HCT116 (cell line): ENCODE measurements at regions not wholly inside any gene's neighbourhood (a gene's known extent, or its start where the extent isn't known, plus 50 kb on each side); places are given as distances from the start of the nearest gene placed in this dataset.

ENCODE experiments used
- ATAC-seq: fragments of 200-7000 bp; cut with Tn5 transposase; 2 replicates; pipeline ENCODE4 v1.9.1; 2020; ENCODE audit warnings: mild to moderate bottlenecking, moderate library complexity
- BruUV-seq: library from RNA; stranded (reverse); fragments of 400-500 nt; replicated peaks from 2 replicates; lab custom pipeline; 2021; lab: Mats Ljungman, UMichigan
- CTCF ChIA-PET: fragments of 300-600 bp; sonication (Branson Sonifier 250); formaldehyde crosslinking; loops from one replicate; lab custom pipeline; 2021; ENCODE audit warnings: antibody characterized with exemption; lab: Charles Lee
- POLR2A ChIA-PET: fragments of 300-600, 350-600 bp; sonication (Branson Sonifier 250); formaldehyde crosslinking; loops from one replicate; lab custom pipeline; 2021; ENCODE audit warnings: antibody characterized with exemption; lab: Charles Lee
- RAD21 ChIA-PET, 2 experiments: fragments of 300-600 bp; sonication (Branson Sonifier 250); formaldehyde crosslinking; loops; one replicate each; lab custom pipeline; 2023; ENCODE audit warnings: low total read pairs in 2 of 2; ENCODE audit not compliant: uncharacterized antibody in 2 of 2, unreplicated experiment in 2 of 2, low non-redundant PET in 1 of 2; lab: Charles Lee
- DNase-seq: peaks from one replicate; pipeline ENCODE4 v3.0.0-alpha.2; 2010; ENCODE audit warnings: low read depth, low spot score
- H2AFZ ChIP-seq: fragments of 200-600 bp; shearing (Covaris generic), sonication (generic); 2 replicates; pipeline ENCODE4 v1.6.1; 2017; ENCODE audit warnings: low read depth, mixed run types, mixed read lengths, antibody characterized with exemption, low read length; ENCODE audit not compliant: poor library complexity, severe bottlenecking
- H3K27ac ChIP-seq: 2 replicates; pipeline ENCODE4 v1.5.1; 2012; ENCODE audit warnings: low read depth, low read length
- H3K27me3 ChIP-seq: fragments of 200-600 bp; sonication (generic); 2 replicates; pipeline ENCODE4 v1.6.1; 2016; ENCODE audit warnings: mixed run types, low read length, mixed read lengths; ENCODE audit not compliant: insufficient read depth
- H3K36me3 ChIP-seq, 2 experiments: fragments of 200-500 bp in 1 of 2; fragments of 200-600 bp in 1 of 2; sonication (Bioruptor generic) in 1 of 2; sonication (generic) in 1 of 2; 2 replicates each; pipeline versions ENCODE4 v1.5.1 to v1.6.1; 2014 to 2016; ENCODE audit warnings: low read length in 2 of 2, inconsistent platforms in 1 of 2, mixed read lengths in 1 of 2, mixed run types in 1 of 2; ENCODE audit not compliant: insufficient read depth in 2 of 2, control insufficient read depth in 1 of 2
- H3K4me1 ChIP-seq, 2 experiments: fragments of 200-600 bp in 1 of 2; sonication (generic) in 1 of 2; 2 replicates each; pipeline versions ENCODE4 v1.5.1 to v1.6.1; 2012 to 2017; ENCODE audit warnings: low read length in 2 of 2, inconsistent platforms in 1 of 2, mild to moderate bottlenecking in 1 of 2, mixed read lengths in 1 of 2, mixed run types in 1 of 2, moderate library complexity in 1 of 2; ENCODE audit not compliant: insufficient read depth in 2 of 2, control insufficient read depth in 1 of 2
- H3K4me2 ChIP-seq: fragments of 200-600 bp; sonication (generic); 2 replicates; pipeline ENCODE4 v1.6.1; 2017; ENCODE audit warnings: mixed run types, low read length, mixed read lengths
- H3K4me3 ChIP-seq, 2 experiments: fragments of 200-600 bp in 1 of 2; sonication (generic) in 1 of 2; replicated peaks in 1 of 2; 2 replicates each; pipeline ENCODE4 v1.5.1; 2011 to 2016; ENCODE audit warnings: low read length in 2 of 2, control low read depth in 1 of 2, low read depth in 1 of 2, mild to moderate bottlenecking in 1 of 2, mixed read lengths in 1 of 2, mixed run types in 1 of 2
- H3K79me2 ChIP-seq: fragments of 200-600 bp; sonication (generic); 2 replicates; pipeline ENCODE4 v1.6.1; 2017; ENCODE audit warnings: mild to moderate bottlenecking, mixed run types, low read length, moderate library complexity, mixed read lengths; ENCODE audit not compliant: insufficient read depth
- H3K9ac ChIP-seq: fragments of 200-600 bp; sonication (generic); 2 replicates; pipeline ENCODE4 v1.6.1; 2016; ENCODE audit warnings: low read length, mixed read lengths
- H3K9me2 ChIP-seq: fragments of 200-600 bp; sonication (generic), shearing (Covaris generic); 2 replicates; pipeline ENCODE4 v1.6.1; 2017; ENCODE audit warnings: mixed run types, mild to moderate bottlenecking, moderate library complexity; ENCODE audit not compliant: insufficient read depth
- H3K9me3 ChIP-seq, 2 experiments: fragments of 200-500 bp in 1 of 2; fragments of 200-600 bp in 1 of 2; sonication (Bioruptor generic) in 1 of 2; sonication (generic) in 1 of 2; 2 replicates each; pipeline ENCODE4 v1.6.1; 2014 to 2017; ENCODE audit warnings: low read length in 2 of 2, mixed read lengths in 2 of 2, inconsistent platforms in 1 of 2, low read depth in 1 of 2, mild to moderate bottlenecking in 1 of 2, mixed run types in 1 of 2, moderate library complexity in 1 of 2; ENCODE audit not compliant: control insufficient read depth in 1 of 2, insufficient read depth in 1 of 2
- H4K20me1 ChIP-seq: fragments of 200-600 bp; sonication (generic), shearing (Covaris generic); 2 replicates; pipeline ENCODE4 v1.6.1; 2017; ENCODE audit warnings: mixed run types, mild to moderate bottlenecking, moderate library complexity; ENCODE audit not compliant: insufficient read depth
- CEBPB ChIP-seq: IDR thresholded peaks from 2 replicates; pipeline ENCODE4 v1.6.1; 2012; ENCODE audit warnings: low read depth
- EGR1 ChIP-seq: IDR thresholded peaks from 2 replicates; pipeline ENCODE4 v1.6.1; 2012; ENCODE audit warnings: low read depth
- ELF1 ChIP-seq: IDR thresholded peaks from 2 replicates; pipeline ENCODE4 v1.6.1; 2012; ENCODE audit warnings: low read depth, borderline replicate concordance
- EZH2phosphoT487 ChIP-seq: fragments of 200-600 bp; IDR thresholded peaks from 2 replicates; pipeline ENCODE4 v1.6.1; 2018; ENCODE audit warnings: antibody characterized with exemption, borderline replicate concordance
- FOSL1 ChIP-seq: IDR thresholded peaks from 2 replicates; pipeline ENCODE4 v1.6.1; 2012; ENCODE audit warnings: low read depth
- POLR2AphosphoS5 ChIP-seq: IDR thresholded peaks from 2 replicates; pipeline ENCODE4 v1.6.1; 2011; ENCODE audit warnings: mild to moderate bottlenecking, low read depth, low read length, moderate library complexity
- SRF ChIP-seq: IDR thresholded peaks from 2 replicates; pipeline ENCODE4 v1.6.1; 2012; ENCODE audit warnings: low read depth
- TCF7L2 ChIP-seq: IDR thresholded peaks from 2 replicates; pipeline ENCODE4 v1.7.0; 2011; ENCODE audit warnings: borderline replicate concordance, inconsistent platforms; ENCODE audit not compliant: insufficient read depth, insufficient read length; ENCODE audit errors: extremely low read depth
- ZFX ChIP-seq: fragments of 450-650 bp; IDR thresholded peaks from 2 replicates; pipeline ENCODE4 v1.6.1; 2017
- intact Hi-C: fragments of 100-400 bp; cut with micrococcal nuclease; formaldehyde crosslinking; loops from 2 replicates; pipeline ENCODE4 v1.10.0; 2022
- TF ChIP-seq, protein P1 (sequence below): IDR thresholded peaks from 2 replicates; pipeline ENCODE4 v1.6.1; 2012; ENCODE audit warnings: low read depth
- TF ChIP-seq, protein P2 (sequence below): IDR thresholded peaks from 2 replicates; pipeline ENCODE4 v1.6.1; 2012

DNA sequence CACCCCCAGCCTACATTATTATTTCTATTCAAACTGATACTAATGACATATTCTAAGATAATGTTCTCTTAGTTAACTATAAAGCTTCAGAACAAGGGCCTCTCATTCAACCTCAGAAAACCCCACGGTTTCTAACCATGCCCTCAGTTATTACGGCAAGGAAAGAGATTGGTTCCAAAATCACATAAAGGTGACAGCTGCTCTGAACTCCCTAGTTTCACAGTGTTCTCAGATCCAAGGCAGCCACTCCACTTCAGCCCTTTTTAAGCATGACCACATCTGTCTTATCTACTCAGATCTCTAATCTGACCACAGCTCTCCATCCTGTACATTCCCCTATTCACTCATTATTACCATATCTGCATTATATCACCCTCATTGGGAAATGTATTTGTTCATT, 98.8 kb upstream of the CEP85L start:
- Histone ChIP-seq H3K36me3 (no peaks in the 10 kb centered on the region), H3K9me3 (no peaks in the 10 kb centered on the region), H3K9me2 (no peaks in the 10 kb centered on the region), H3K4me2 (no peak overlapping the region), H3K27me3 (no peaks in the 10 kb centered on the region), H3K27ac (no peak overlapping the region), H2AFZ (no peak overlapping the region), H3K79me2 (no peaks in the 10 kb centered on the region), H4K20me1 (no peaks in the 10 kb centered on the region), H3K4me3 (no peak overlapping the region), H3K4me1 (no peaks in the 10 kb centered on the region), H3K9ac (no peak overlapping the region)
- no peak for DNase-seq
- ChIA-PET POLR2A (no interaction called here), CTCF (no interaction called here), RAD21 (no interaction called here)
- intact Hi-C loops = no loop called here
- TF ChIP-seq TCF7L2 (no peak), EGR1 (no peak), POLR2AphosphoS5 (no peak), FOSL1 (no peak), SRF (no peak), ELF1 (no peak), EZH2phosphoT487 (no peak), ZFX (no peak), CEBPB (no peak)
- TF ChIP-seq, protein P1, sequence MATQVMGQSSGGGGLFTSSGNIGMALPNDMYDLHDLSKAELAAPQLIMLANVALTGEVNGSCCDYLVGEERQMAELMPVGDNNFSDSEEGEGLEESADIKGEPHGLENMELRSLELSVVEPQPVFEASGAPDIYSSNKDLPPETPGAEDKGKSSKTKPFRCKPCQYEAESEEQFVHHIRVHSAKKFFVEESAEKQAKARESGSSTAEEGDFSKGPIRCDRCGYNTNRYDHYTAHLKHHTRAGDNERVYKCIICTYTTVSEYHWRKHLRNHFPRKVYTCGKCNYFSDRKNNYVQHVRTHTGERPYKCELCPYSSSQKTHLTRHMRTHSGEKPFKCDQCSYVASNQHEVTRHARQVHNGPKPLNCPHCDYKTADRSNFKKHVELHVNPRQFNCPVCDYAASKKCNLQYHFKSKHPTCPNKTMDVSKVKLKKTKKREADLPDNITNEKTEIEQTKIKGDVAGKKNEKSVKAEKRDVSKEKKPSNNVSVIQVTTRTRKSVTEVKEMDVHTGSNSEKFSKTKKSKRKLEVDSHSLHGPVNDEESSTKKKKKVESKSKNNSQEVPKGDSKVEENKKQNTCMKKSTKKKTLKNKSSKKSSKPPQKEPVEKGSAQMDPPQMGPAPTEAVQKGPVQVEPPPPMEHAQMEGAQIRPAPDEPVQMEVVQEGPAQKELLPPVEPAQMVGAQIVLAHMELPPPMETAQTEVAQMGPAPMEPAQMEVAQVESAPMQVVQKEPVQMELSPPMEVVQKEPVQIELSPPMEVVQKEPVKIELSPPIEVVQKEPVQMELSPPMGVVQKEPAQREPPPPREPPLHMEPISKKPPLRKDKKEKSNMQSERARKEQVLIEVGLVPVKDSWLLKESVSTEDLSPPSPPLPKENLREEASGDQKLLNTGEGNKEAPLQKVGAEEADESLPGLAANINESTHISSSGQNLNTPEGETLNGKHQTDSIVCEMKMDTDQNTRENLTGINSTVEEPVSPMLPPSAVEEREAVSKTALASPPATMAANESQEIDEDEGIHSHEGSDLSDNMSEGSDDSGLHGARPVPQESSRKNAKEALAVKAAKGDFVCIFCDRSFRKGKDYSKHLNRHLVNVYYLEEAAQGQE = no peak
- TF ChIP-seq, protein P2, sequence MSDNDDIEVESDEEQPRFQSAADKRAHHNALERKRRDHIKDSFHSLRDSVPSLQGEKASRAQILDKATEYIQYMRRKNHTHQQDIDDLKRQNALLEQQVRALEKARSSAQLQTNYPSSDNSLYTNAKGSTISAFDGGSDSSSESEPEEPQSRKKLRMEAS = no peak
- no TSS peak for BruUV-seq
- no peak for ATAC-seq
